IMR-90 (cell line): ENCODE measurements at regions not wholly inside any gene's neighbourhood (a gene's known extent, or its start where the extent isn't known, plus 50 kb on each side); places are given as distances from the start of the nearest gene placed in this dataset.

Experiments
- ATAC-seq: fragments of 200-7000 bp; cut with Tn5 transposase; 2 replicates; pipeline ENCODE4 v1.9.1; 2020; ENCODE audit warnings: low read depth, mild to moderate bottlenecking, moderate library complexity
- BruUV-seq: library from RNA; stranded (reverse); fragments of 400-500 nt; replicated peaks from 2 replicates; lab custom pipeline; 2021; lab: Mats Ljungman, UMichigan
- CTCF ChIA-PET: fragments of 300-600 bp; formaldehyde crosslinking; extraction: SDS; loops from one replicate; lab custom pipeline; 2021; ENCODE audit warnings: antibody characterized with exemption; lab: Yijun Ruan, JAX
- POLR2A ChIA-PET: fragments of 300-600 bp; sonication (Branson Sonifier 250); formaldehyde crosslinking; loops from one replicate; lab custom pipeline; 2022; ENCODE audit warnings: antibody characterized with exemption; ENCODE audit not compliant: unreplicated experiment; lab: Charles Lee
- DNase-seq: peaks from one replicate; pipeline ENCODE4 v3.0.0; 2013
- H2AFZ ChIP-seq: replicated peaks from 2 replicates; pipeline ENCODE3; 2013; ENCODE audit warnings: low read length, mild to moderate bottlenecking; ENCODE audit not compliant: poor library complexity
- H2AK5ac ChIP-seq: 2 replicates; pipeline ENCODE4 v1.6.1; 2013; ENCODE audit warnings: low read depth, low read length, inconsistent platforms
- H2AK9ac ChIP-seq: replicated peaks from 2 replicates; pipeline ENCODE3; 2013; ENCODE audit warnings: mild to moderate bottlenecking, low read depth, low read length, moderate library complexity; ENCODE audit not compliant: poor library complexity
- H2BK120ac ChIP-seq: 2 replicates; pipeline ENCODE4 v1.6.1; 2013; ENCODE audit warnings: low read depth, low read length, inconsistent platforms
- H2BK15ac ChIP-seq: 3 replicates; pipeline ENCODE4 v1.6.1; 2013; ENCODE audit warnings: low read depth, low read length, inconsistent platforms
- H2BK20ac ChIP-seq: 2 replicates; pipeline ENCODE4 v1.6.1; 2013; ENCODE audit warnings: low read depth, mild to moderate bottlenecking, inconsistent platforms, low read length, moderate library complexity
- H2BK5ac ChIP-seq: 2 replicates; pipeline ENCODE4 v1.6.1; 2013; ENCODE audit warnings: mild to moderate bottlenecking, low read depth, low read length, inconsistent platforms; ENCODE audit not compliant: poor library complexity, severe bottlenecking
- H3K14ac ChIP-seq: replicated peaks from 2 replicates; pipeline ENCODE4 v1.6.1; 2013; ENCODE audit warnings: low read depth, low read length, inconsistent platforms
- H3K18ac ChIP-seq: 2 replicates; pipeline ENCODE4 v1.6.1; 2013; ENCODE audit warnings: low read depth, low read length, control low read depth
- H3K23ac ChIP-seq: 2 replicates; pipeline ENCODE4 v1.6.1; 2013; ENCODE audit warnings: low read depth, low read length, inconsistent platforms
- H3K27ac ChIP-seq: 2 replicates; pipeline ENCODE4 v1.5.1; 2013; ENCODE audit warnings: mild to moderate bottlenecking, control low read depth, low read length; ENCODE audit not compliant: insufficient read depth
- H3K27me3 ChIP-seq: 2 replicates; pipeline ENCODE4 v1.6.1; 2013; ENCODE audit warnings: low read length; ENCODE audit not compliant: control insufficient read depth, insufficient read depth
- H3K36me3 ChIP-seq: 2 replicates; pipeline ENCODE4 v1.6.1; 2013; ENCODE audit warnings: low read length, mixed read lengths; ENCODE audit not compliant: control insufficient read depth, insufficient read depth
- H3K4ac ChIP-seq: 2 replicates; pipeline ENCODE4 v1.6.1; 2013; ENCODE audit warnings: low read depth, low read length, inconsistent platforms
- H3K4me1 ChIP-seq: 2 replicates; pipeline ENCODE4 v1.6.1; 2013; ENCODE audit warnings: low read length, mixed read lengths; ENCODE audit not compliant: control insufficient read depth, insufficient read depth
- H3K4me2 ChIP-seq: 2 replicates; pipeline ENCODE4 v1.6.1; 2013; ENCODE audit warnings: low read depth, mild to moderate bottlenecking, control low read depth, low read length, moderate library complexity
- H3K4me3 ChIP-seq: 2 replicates; pipeline ENCODE4 v1.5.1; 2013; ENCODE audit warnings: low read depth, mild to moderate bottlenecking, control low read depth, low read length, moderate library complexity; ENCODE audit not compliant: insufficient read depth
- H3K56ac ChIP-seq: 2 replicates; pipeline ENCODE4 v1.6.1; 2013; ENCODE audit warnings: low read length, inconsistent platforms; ENCODE audit not compliant: insufficient read depth; ENCODE audit errors: extremely low read depth
- H3K79me1 ChIP-seq, 2 experiments: 2 replicates each; pipeline ENCODE4 v1.6.1; 2013; ENCODE audit warnings: low read length in 2 of 2, inconsistent platforms in 1 of 2, low read depth in 1 of 2
- H3K9ac ChIP-seq: 2 replicates; pipeline ENCODE4 v1.6.1; 2013; ENCODE audit warnings: low read depth, low read length, control low read depth
- H3K9me1 ChIP-seq: 2 replicates; pipeline ENCODE4 v1.6.1; 2013; ENCODE audit warnings: low read length, inconsistent platforms; ENCODE audit not compliant: insufficient read depth
- H3K9me3 ChIP-seq: 2 replicates; pipeline ENCODE4 v1.6.1; 2013; ENCODE audit warnings: low read length; ENCODE audit not compliant: control insufficient read depth, insufficient read depth
- H4K20me1 ChIP-seq: 2 replicates; pipeline ENCODE4 v1.6.1; 2013; ENCODE audit warnings: low read length, inconsistent platforms; ENCODE audit not compliant: insufficient read depth
- H4K5ac ChIP-seq: 2 replicates; pipeline ENCODE4 v1.6.1; 2013; ENCODE audit warnings: mild to moderate bottlenecking, low read depth, low read length, control low read depth
- H4K8ac ChIP-seq, 2 experiments: 2 replicates each; pipeline ENCODE4 v1.6.1; 2013; ENCODE audit warnings: low read depth in 2 of 2, low read length in 2 of 2, control low read depth in 1 of 2, inconsistent platforms in 1 of 2
- H4K91ac ChIP-seq: 2 replicates; pipeline ENCODE4 v1.6.1; 2013; ENCODE audit warnings: low read depth, low read length, inconsistent platforms; ENCODE audit not compliant: insufficient read depth
- MAFK ChIP-seq: IDR thresholded peaks from 2 replicates; pipeline ENCODE4 v1.6.1; 2012; ENCODE audit warnings: low read depth, low read length, improper control_type of control experiment
- WGBS, 2 experiments: methylation state at CpG; one replicate each; pipeline versions ENCODE4 v1.1.5 to v1.1.7; 2013; ENCODE audit warnings: missing lambda C conversion rate in 2 of 2; ENCODE audit not compliant: insufficient read length in 1 of 2; ENCODE audit errors: extremely low coverage in 2 of 2; 5-methylcytosine and 5-hydroxymethylcytosine counted together
- dilution Hi-C: fragments of 300-500 bp; cut with HindIII; formaldehyde crosslinking; loops from one replicate; pipeline ENCODE4 v1.14.3; 2018; ENCODE audit warnings: low sequenced_read_pairs; ENCODE audit not compliant: unreplicated experiment
- in situ Hi-C: fragments of 300-500 bp; cut with MboI; formaldehyde crosslinking; loops from 3 replicates; pipeline ENCODE4 v1.14.3; 2019; ENCODE audit warnings: low sequenced_read_pairs, inconsistent platforms, mixed read lengths
- intact Hi-C: fragments of 100-400 bp; cut with micrococcal nuclease; formaldehyde crosslinking; loops from 2 replicates; pipeline ENCODE4 v1.10.0; 2022

GRCh38 chr2:150312271-150312670, 175.2 kb downstream of the RND3 start:
- Histone ChIP-seq H3K14ac (no peak overlapping the region), H2BK15ac (no peak overlapping the region), H4K8ac (no peak overlapping the region), H3K79me1 (no peaks in the 10 kb centered on the region), H3K27ac (no peak overlapping the region), H2BK120ac (no peak overlapping the region), H3K9me3 (peaks cover 1% of the 10 kb centered on the region; the same call in 1 of the 2 replicates), H3K4me3 (no peak overlapping the region), H3K23ac (no peak overlapping the region), H3K27me3 (no peaks in the 10 kb centered on the region), H3K56ac (no peak overlapping the region), H2AFZ (no peak overlapping the region), H3K18ac (no peak overlapping the region), H3K36me3 (no peaks in the 10 kb centered on the region), H2AK9ac (no peak overlapping the region), H2AK5ac (no peak overlapping the region), H3K9ac (no peak overlapping the region), H2BK5ac (no peak overlapping the region), H4K91ac (no peak overlapping the region), H4K20me1 (no peaks in the 10 kb centered on the region), H3K4me1 (peaks cover 4% of the 10 kb centered on the region; the same call in 1 of the 2 replicates), H4K5ac (no peak overlapping the region), H3K4ac (no peak overlapping the region), H2BK20ac (no peak overlapping the region), H3K4me2 (no peak overlapping the region), H3K9me1 (no peaks in the 10 kb centered on the region)
- TF ChIP-seq MAFK: no peak
- DNase-seq (no peak), ATAC-seq (no peak)
- dilution Hi-C loops: no loop called here
- CTCF ChIA-PET: no interaction called here
- POLR2A ChIA-PET: no interaction called here
- in situ Hi-C loops: no loop called here
- WGBS, 2 experiments: no CpG with 5 or more reads among the region's 4 CpGs
- BruUV-seq: no TSS peak
- intact Hi-C loops: no loop called here
